ENCODE measurements at regions not wholly inside any gene's neighbourhood (a gene's known extent, or its start where the extent isn't known, plus 50 kb on each side); places are given as distances from the start of the nearest gene placed in this dataset.

GRCh38 chr3:55296030-55296429 is 191.1 kb downstream of the WNT5A start:
- TF ChIP-seq POLR2AphosphoS5 (IDR thresholded peaks at IDR 0.05; ENCODE audit: borderline replicate concordance, low read depth, low read length) (no peak), EZH2 (IDR thresholded peaks at IDR 0.05) (no peak)

Measured in SK-N-MC (cell line).